ENCODE measurements at regions not wholly inside any gene's neighbourhood (a gene's known extent, or its start where the extent isn't known, plus 50 kb on each side); places are given as distances from the start of the nearest gene placed in this dataset.

- no peak for TF ChIP-seq CTCF (IDR thresholded peaks at IDR 0.05)
- TF ChIP-seq POLR2A (IDR thresholded peaks at IDR 0.05) = no peak
These were observed 1185.9 kb upstream of the B3GALT2 start for GRCh38 chr1:194372266-194372665.

All from thyroid gland (tissue), 4 donors.